Left colon (tissue), 2 donors: ENCODE measurements at regions not wholly inside any gene's neighbourhood (a gene's known extent, or its start where the extent isn't known, plus 50 kb on each side); places are given as distances from the start of the nearest gene placed in this dataset.

ENCODE experiments used
- ATAC-seq: fragments of 200-7000 bp; cut with Tn5 transposase; one replicate; pipeline ENCODE4 v1.9.1; 2020; ENCODE audit warnings: mild to moderate bottlenecking, moderate library complexity
- DNase-seq, 2 donors: peaks; one replicate each; pipeline ENCODE4 v3.0.0-alpha.2; 2020
- intact Hi-C, 2 donors: fragments of 100-400 bp; cut with DNase I in 1 of 2; cut with micrococcal nuclease in 1 of 2; formaldehyde crosslinking; loops; one replicate each; pipeline versions ENCODE4 v1.11.2 to v1.14.0; 2022; cut with DNase I, micrococcal nuclease
- donor health status: DM: no; HTN: no; CAD: no.
- donor health status: DM: yes; HTN: yes; CAD: no.

- ATAC-seq (no peak), DNase-seq (no peak)
- intact Hi-C loops: no loop called here
These were observed 582.5 kb upstream of the MGMT start for GRCh38 chr10:128884496-128885072.

DNA sequence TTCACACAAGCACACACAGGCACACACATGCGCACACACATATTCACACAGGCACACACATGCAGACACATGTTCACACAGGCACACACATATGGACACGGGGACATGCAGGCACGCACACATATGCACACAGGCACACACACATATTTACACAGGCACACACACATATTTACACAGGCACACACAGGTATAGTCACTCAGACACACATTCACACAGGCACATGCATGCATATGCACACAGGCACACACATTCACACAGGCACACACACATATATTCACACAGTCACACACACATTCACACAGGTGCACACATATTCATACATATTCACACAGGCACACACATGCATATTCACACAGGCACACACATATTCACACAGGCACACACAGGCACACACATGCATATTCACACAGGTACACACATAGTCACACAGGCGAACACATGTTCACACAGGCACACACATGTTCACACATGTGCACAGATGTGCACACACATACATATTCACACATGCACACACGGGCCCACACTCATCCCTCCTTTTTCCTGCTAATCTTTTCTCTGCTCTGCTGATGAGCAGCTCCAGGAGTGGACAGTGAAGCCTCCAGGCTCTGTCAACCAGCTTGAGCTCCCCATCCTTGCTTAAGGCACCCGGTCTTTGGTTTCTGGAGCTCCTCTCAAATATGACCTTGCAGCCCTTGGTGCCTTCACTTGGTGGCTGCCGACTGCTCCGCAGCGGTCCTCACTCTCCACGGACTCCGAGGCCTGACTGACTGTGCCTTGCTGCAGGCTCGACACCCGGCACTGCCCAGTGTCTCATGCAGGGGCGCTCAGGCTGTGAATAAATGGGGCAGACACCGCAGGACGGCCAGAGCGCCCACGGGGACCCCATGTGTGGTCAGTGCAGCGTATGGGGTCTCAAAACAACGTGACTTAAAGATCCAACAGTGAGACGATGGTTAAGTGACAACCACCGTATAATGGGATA lies 581.2 kb upstream of the MGMT start:
- ATAC-seq (no peak), DNase-seq (no peak)
- intact Hi-C loops: no loop called here

DNA sequence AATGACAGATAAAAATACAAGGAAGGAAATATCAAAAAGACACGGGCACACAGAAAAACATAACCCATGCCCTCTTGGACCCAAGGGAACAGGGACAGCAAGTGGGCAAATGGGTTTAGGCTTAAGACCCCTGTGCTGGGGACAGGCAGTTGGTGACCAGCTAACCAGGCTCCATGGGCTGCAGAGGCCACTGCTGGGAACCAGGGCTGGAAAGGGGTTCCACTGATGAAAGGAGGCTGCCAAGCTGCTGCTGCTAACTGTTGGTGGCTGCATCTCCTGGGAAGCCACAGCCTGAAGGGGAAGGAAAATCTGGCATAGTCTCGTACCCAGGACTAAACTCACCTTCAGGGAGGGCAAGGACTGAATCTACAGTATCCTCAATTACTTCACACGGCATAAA lies 579.2 kb upstream of the MGMT start:
- DNase-seq (no peak), ATAC-seq (no peak)
- intact Hi-C loops: no loop called here

DNA sequence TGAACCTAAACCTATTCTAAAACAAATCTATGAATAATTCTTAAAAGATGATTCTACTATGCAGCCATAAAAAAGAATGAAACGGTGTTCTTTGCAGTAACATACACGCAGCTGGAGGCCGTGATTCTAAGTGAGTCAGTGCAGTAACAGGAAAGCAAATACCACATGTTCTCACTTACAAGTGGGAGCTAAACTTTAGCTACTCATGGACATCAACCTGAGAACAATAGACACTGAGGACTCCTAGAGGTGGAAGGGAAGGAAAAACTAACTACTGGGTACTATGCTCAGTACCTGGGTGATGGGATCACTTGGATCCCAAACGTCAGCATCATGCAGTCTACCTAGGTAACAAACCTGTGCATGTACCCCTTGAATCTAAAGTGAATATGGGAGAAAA lies 575.0 kb upstream of the MGMT start:
- ATAC-seq: no peak
- intact Hi-C loops: no loop called here

GRCh38 chr10:128894641-128895040 lies 572.4 kb upstream of the MGMT start:
- ATAC-seq (no peak), DNase-seq (no peak)
- intact Hi-C loops: no loop called here

More for the DNA sequence above, 575.0 kb upstream of the MGMT start:
- DNase-seq: no peak

DNA sequence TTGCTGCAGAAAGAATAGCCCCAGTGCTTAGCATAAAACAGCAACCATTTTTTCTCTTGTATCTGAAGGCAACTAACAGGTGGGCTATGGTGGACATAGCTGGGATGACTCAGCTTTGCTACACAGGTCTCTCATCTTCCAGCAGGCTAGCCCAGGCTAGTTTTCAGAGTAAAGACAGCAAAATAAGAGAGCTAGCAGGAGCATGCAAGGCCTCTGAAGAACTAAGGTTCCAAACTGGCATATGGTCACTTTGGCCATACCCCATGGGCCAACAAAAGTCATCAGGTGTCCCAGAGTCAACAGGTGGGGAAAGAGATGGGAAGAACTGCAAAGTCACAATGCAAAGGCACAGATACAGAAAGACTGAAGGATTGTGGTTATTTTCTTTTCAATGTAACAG lies 571.6 kb upstream of the MGMT start:
- ATAC-seq (no peak), DNase-seq (no peak)
- intact Hi-C loops: no loop called here

GRCh38 chr10:128896116-128896795 lies 570.8 kb upstream of the MGMT start:
- DNase-seq (no peak), ATAC-seq (no peak)
- intact Hi-C loops: no loop called here

DNA sequence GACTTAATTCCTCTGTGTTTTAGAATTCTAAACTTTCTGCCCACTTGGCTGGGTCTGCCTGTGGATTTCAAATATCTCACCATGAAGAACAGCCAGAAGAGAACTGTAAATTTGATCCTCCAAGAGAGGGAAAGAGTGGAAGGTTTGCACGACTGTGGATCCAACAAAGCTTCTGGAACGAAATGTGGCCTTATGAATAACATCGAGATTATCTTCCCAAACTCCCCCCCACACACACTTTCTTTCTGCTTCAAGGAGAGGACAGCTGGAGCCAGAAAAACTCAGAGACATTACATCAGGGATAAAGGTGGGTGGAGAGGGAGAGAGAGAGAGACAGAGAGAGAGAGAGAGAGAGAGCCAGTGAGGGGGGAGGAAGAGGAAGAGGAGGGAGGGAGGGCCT lies 570.1 kb upstream of the MGMT start:
- DNase-seq (no peak), ATAC-seq (no peak)
- intact Hi-C loops: no loop called here

DNA sequence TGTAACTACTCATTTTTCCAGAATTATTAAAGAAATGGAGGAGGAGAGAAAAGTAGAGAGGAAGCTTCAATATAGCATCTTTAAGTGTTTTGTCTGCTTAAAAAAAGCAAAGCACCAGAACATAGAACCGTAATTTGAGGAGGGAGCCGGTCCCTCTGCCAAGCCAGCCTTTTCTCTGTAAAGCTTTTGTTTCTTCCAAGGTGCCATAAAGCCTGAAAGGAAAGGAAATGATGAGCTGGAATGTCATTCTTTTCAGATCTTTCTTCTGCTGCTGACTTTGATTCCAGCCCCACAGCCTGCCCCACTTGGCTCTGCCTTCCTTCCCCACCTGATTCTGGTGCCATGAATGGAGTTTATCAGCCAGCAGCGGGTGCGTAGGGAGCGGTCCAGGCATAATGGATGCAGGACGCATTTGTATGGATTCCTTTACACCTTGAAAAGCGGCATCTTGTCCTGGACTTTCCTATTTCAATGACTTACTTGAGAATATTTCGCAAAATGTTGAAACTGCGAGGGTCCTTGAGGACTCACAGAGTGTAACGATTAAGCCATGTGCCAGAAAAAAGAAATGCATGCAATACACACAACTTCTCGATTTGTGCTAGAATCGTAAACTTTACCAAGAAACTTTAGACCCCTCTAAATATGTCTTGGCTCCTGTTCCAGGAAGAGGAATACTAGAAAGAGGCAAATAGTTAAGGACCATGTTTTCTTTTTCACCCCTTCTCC lies 569.5 kb upstream of the MGMT start:
- ATAC-seq (no peak), DNase-seq (no peak)
- intact Hi-C loops: no loop called here

- intact Hi-C loops: no loop called here
- ATAC-seq (no peak), DNase-seq (no peak)
These were observed 568.7 kb upstream of the MGMT start for GRCh38 chr10:128898133-128898915.

- DNase-seq: no peak
- intact Hi-C loops: no loop called here
- ATAC-seq: no peak
These were observed 568.2 kb upstream of the MGMT start for GRCh38 chr10:128898916-128899195.

- no peak for ATAC-seq
- no peak for DNase-seq
- intact Hi-C loops: no loop called here
These were observed 566.6 kb upstream of the MGMT start for GRCh38 chr10:128900456-128900855.

DNA sequence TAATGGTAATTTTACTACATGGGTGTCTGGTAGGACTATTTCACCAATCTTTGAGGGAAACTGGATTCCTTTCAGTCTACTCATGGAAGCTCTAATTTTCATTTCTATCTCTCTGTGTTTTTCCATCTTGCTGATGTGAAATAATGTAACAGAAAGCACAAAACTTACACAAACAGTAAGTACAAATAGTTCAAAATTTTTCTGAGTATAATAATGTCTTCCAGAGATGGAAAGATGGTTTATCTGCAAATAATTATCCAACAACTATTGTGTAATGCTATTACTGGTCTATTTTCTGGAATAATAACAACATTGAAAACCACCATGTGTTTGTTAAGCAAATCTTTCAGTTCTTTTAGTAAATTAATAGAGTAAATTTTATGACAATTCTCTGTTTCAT lies 565.8 kb upstream of the MGMT start:
- ATAC-seq: no peak
- intact Hi-C loops: no loop called here

GRCh38 chr10:128902031-128902710 lies 564.9 kb upstream of the MGMT start:
- ATAC-seq: no peak
- intact Hi-C loops: no loop called here

More for the DNA sequence above, 565.8 kb upstream of the MGMT start:
- DNase-seq: no peak

GRCh38 chr10:128907155-128907941 lies 559.7 kb upstream of the MGMT start:
- ATAC-seq (no peak), DNase-seq (no peak)
- intact Hi-C loops: no loop called here

More at GRCh38 chr10:128902031-128902710, 564.9 kb upstream of the MGMT start:
- no peak for DNase-seq

DNA sequence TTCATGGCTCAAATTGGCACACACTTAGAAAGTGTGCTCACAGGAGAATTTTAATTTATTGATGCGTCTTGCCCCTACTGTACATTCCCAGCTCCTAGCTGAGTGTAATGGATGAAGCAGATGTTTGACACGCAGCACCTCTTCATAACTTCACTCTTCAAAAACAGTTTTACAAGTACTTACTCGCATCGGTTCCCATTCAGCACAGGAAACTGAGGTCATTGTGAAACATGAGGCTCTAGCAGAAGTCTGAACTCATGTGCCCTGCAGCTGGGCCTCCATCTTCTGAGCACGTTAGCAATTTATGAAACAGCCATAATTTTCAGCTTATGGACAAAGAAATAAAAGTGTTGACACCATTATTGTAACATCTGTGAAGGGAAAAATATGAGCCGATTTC lies 558.9 kb upstream of the MGMT start:
- intact Hi-C loops: no loop called here
- ATAC-seq (no peak), DNase-seq (no peak)

GRCh38 chr10:128908499-128908898 lies 558.5 kb upstream of the MGMT start:
- ATAC-seq (no peak), DNase-seq (no peak)
- intact Hi-C loops: no loop called here
